Upper lobe of right lung (tissue), 1 donor: ENCODE measurements at regions not wholly inside any gene's neighbourhood (a gene's known extent, or its start where the extent isn't known, plus 50 kb on each side); places are given as distances from the start of the nearest gene placed in this dataset.

ENCODE experiments used
- ATAC-seq: fragments of 200-7000 bp; cut with Tn5 transposase; one replicate; pipeline ENCODE4 v1.9.1; 2020; ENCODE audit warnings: mild to moderate bottlenecking, moderate library complexity
- DNase-seq: peaks from one replicate; pipeline ENCODE4 v3.0.0-alpha.2; 2020
- H3K27ac ChIP-seq: fragments of 200-600 bp; one replicate; pipeline ENCODE4 v1.8.0; 2022
- H3K27me3 ChIP-seq: fragments of 200-600 bp; one replicate; pipeline ENCODE4 v1.8.0; 2022; ENCODE audit warnings: mild to moderate bottlenecking
- H3K36me3 ChIP-seq: fragments of 200-600 bp; one replicate; pipeline ENCODE4 v1.8.0; 2022
- H3K4me1 ChIP-seq: fragments of 200-600 bp; one replicate; pipeline ENCODE4 v1.8.0; 2022
- H3K4me3 ChIP-seq: fragments of 200-600 bp; one replicate; pipeline ENCODE4 v1.8.0; 2022; ENCODE audit warnings: mild to moderate bottlenecking
- H3K9me3 ChIP-seq: fragments of 200-600 bp; one replicate; pipeline ENCODE4 v1.8.0; 2022
- intact Hi-C: fragments of 100-400 bp; cut with DNase I; formaldehyde crosslinking; loops from one replicate; pipeline ENCODE4 v1.11.0; 2022
- TF ChIP-seq, protein P1 (sequence below): fragments of 200-600 bp; IDR thresholded peaks from one replicate; pipeline ENCODE4 v1.8.0; 2022; ENCODE audit warnings: antibody characterized with exemption
- donor health status: DM: no; HTN: yes; CAD: no; lungs with severe emphysema.

- Histone ChIP-seq H3K4me1 (no peaks in the 10 kb centered on the region), H3K27me3 (no peaks in the 10 kb centered on the region), H3K27ac (no peak overlapping the region), H3K4me3 (no peak overlapping the region), H3K36me3 (no peaks in the 10 kb centered on the region), H3K9me3 (no peaks in the 10 kb centered on the region)
- no peak for DNase-seq
- ATAC-seq, result no peak
- TF ChIP-seq, protein P1, sequence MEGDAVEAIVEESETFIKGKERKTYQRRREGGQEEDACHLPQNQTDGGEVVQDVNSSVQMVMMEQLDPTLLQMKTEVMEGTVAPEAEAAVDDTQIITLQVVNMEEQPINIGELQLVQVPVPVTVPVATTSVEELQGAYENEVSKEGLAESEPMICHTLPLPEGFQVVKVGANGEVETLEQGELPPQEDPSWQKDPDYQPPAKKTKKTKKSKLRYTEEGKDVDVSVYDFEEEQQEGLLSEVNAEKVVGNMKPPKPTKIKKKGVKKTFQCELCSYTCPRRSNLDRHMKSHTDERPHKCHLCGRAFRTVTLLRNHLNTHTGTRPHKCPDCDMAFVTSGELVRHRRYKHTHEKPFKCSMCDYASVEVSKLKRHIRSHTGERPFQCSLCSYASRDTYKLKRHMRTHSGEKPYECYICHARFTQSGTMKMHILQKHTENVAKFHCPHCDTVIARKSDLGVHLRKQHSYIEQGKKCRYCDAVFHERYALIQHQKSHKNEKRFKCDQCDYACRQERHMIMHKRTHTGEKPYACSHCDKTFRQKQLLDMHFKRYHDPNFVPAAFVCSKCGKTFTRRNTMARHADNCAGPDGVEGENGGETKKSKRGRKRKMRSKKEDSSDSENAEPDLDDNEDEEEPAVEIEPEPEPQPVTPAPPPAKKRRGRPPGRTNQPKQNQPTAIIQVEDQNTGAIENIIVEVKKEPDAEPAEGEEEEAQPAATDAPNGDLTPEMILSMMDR, result no peak
- intact Hi-C loops, result no loop called here
Observed at GRCh38 chr6:105545947-105546731, 143.3 kb upstream of the PREP start.

GRCh38 chr6:105545228-105545920 is 142.5 kb upstream of the PREP start:
- DNase-seq, result no peak
- H3K4me1 ChIP-seq, result no peaks in the 10 kb centered on the region
- H3K27ac ChIP-seq, result no peak overlapping the region

DNA sequence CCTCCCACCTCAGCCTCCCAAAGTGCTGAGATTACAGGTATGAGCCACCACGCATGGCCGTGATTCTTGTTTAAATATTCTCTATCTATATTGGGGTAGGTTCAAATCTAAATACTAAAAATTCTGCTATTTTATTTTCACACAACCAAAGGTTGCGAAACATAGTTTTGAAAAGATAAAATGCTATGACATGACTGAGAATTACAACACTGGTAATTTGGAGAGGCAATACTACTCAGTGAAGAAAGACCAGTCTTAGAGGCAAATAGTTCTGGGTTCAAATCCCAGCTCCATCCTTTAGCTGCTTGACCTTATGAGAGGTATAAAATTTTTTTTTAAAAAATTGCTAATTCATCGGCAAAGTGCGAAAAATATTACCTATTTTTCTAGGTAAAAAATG is 137.0 kb upstream of the PREP start:
- Histone ChIP-seq H3K36me3 (no peaks in the 10 kb centered on the region), H3K4me3 (no peak overlapping the region), H3K4me1 (no peaks in the 10 kb centered on the region), H3K9me3 (no peaks in the 10 kb centered on the region), H3K27ac (no peak overlapping the region), H3K27me3 (no peaks in the 10 kb centered on the region)
- TF ChIP-seq, protein P1, result no peak
- ATAC-seq (no peak), DNase-seq (no peak)
- intact Hi-C loops, result no loop called here

More at GRCh38 chr6:105545228-105545920, 142.5 kb upstream of the PREP start:
- no peaks in the 10 kb centered on the region for H3K36me3 ChIP-seq
- intact Hi-C loops, result no loop called here
- no peak for ATAC-seq
- H3K9me3 ChIP-seq, result no peaks in the 10 kb centered on the region
- TF ChIP-seq, protein P1, result no peak
- no peaks in the 10 kb centered on the region for H3K27me3 ChIP-seq
- H3K4me3 ChIP-seq, result no peak overlapping the region

DNA sequence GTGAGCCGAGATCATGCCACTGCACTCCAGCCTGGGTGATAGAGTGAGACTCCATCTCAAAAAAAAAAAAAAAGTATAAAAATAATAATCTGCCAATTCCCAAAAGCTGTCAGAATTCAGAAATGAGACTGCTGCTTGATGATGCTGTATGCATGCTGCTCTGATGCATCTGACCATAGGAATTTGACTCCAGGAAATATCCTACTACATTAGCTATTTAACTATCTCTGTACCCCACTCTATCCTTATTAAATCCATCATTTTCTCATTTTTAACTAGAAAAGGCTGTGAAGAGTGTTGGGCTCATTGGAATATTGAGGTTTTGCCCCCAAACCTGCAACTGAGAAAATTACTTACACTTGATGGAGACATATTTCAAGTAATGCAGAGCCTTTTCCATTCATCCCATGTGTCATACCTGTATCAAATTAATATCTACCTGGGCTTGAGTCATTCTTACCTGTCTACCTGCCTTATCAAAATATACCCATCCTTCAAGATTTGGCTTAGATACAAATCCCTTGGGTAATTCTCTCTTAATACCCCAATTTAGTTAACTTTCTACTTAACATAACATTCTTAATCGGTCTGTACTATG is 135.2 kb upstream of the PREP start:
- intact Hi-C loops, result no loop called here
- no peak overlapping the region for H3K27ac ChIP-seq
- no peaks in the 10 kb centered on the region for H3K36me3 ChIP-seq
- H3K4me3 ChIP-seq, result no peak overlapping the region
- no peaks in the 10 kb centered on the region for H3K4me1 ChIP-seq
- TF ChIP-seq, protein P1, result no peak
- no peak for ATAC-seq
- no peaks in the 10 kb centered on the region for H3K9me3 ChIP-seq
- H3K27me3 ChIP-seq, result no peaks in the 10 kb centered on the region
- DNase-seq, result no peak

GRCh38 chr6:105536961-105537360 is 134.1 kb upstream of the PREP start:
- H3K4me3 ChIP-seq, result no peak overlapping the region
- intact Hi-C loops, result no loop called here
- no peaks in the 10 kb centered on the region for H3K9me3 ChIP-seq
- ATAC-seq (no peak), DNase-seq (no peak)
- TF ChIP-seq, protein P1, result no peak
- H3K36me3 ChIP-seq, result no peaks in the 10 kb centered on the region
- H3K27me3 ChIP-seq, result no peaks in the 10 kb centered on the region
- no peaks in the 10 kb centered on the region for H3K4me1 ChIP-seq
- H3K27ac ChIP-seq, result no peak overlapping the region
